HCT116 (cell line): ENCODE measurements at regions not wholly inside any gene's neighbourhood (a gene's known extent, or its start where the extent isn't known, plus 50 kb on each side); places are given as distances from the start of the nearest gene placed in this dataset.

Source experiments
- ATAC-seq: fragments of 200-7000 bp; cut with Tn5 transposase; 2 replicates; pipeline ENCODE4 v1.9.1; 2020; ENCODE audit warnings: mild to moderate bottlenecking, moderate library complexity
- BruUV-seq: library from RNA; stranded (reverse); fragments of 400-500 nt; replicated peaks from 2 replicates; lab custom pipeline; 2021; lab: Mats Ljungman, UMichigan
- CTCF ChIA-PET: fragments of 300-600 bp; sonication (Branson Sonifier 250); formaldehyde crosslinking; loops from one replicate; lab custom pipeline; 2021; ENCODE audit warnings: antibody characterized with exemption; lab: Charles Lee
- POLR2A ChIA-PET: fragments of 300-600, 350-600 bp; sonication (Branson Sonifier 250); formaldehyde crosslinking; loops from one replicate; lab custom pipeline; 2021; ENCODE audit warnings: antibody characterized with exemption; lab: Charles Lee
- RAD21 ChIA-PET, 2 experiments: fragments of 300-600 bp; sonication (Branson Sonifier 250); formaldehyde crosslinking; loops; one replicate each; lab custom pipeline; 2023; ENCODE audit warnings: low total read pairs in 2 of 2; ENCODE audit not compliant: uncharacterized antibody in 2 of 2, unreplicated experiment in 2 of 2, low non-redundant PET in 1 of 2; lab: Charles Lee
- DNase-seq: peaks from one replicate; pipeline ENCODE4 v3.0.0-alpha.2; 2010; ENCODE audit warnings: low read depth, low spot score
- H2AFZ ChIP-seq: fragments of 200-600 bp; shearing (Covaris generic), sonication (generic); 2 replicates; pipeline ENCODE4 v1.6.1; 2017; ENCODE audit warnings: low read depth, mixed run types, mixed read lengths, antibody characterized with exemption, low read length; ENCODE audit not compliant: poor library complexity, severe bottlenecking
- H3K27ac ChIP-seq: 2 replicates; pipeline ENCODE4 v1.5.1; 2012; ENCODE audit warnings: low read depth, low read length
- H3K27me3 ChIP-seq: fragments of 200-600 bp; sonication (generic); 2 replicates; pipeline ENCODE4 v1.6.1; 2016; ENCODE audit warnings: mixed run types, low read length, mixed read lengths; ENCODE audit not compliant: insufficient read depth
- H3K36me3 ChIP-seq, 2 experiments: fragments of 200-500 bp in 1 of 2; fragments of 200-600 bp in 1 of 2; sonication (Bioruptor generic) in 1 of 2; sonication (generic) in 1 of 2; 2 replicates each; pipeline versions ENCODE4 v1.5.1 to v1.6.1; 2014 to 2016; ENCODE audit warnings: low read length in 2 of 2, inconsistent platforms in 1 of 2, mixed read lengths in 1 of 2, mixed run types in 1 of 2; ENCODE audit not compliant: insufficient read depth in 2 of 2, control insufficient read depth in 1 of 2
- H3K4me1 ChIP-seq, 2 experiments: fragments of 200-600 bp in 1 of 2; sonication (generic) in 1 of 2; 2 replicates each; pipeline versions ENCODE4 v1.5.1 to v1.6.1; 2012 to 2017; ENCODE audit warnings: low read length in 2 of 2, inconsistent platforms in 1 of 2, mild to moderate bottlenecking in 1 of 2, mixed read lengths in 1 of 2, mixed run types in 1 of 2, moderate library complexity in 1 of 2; ENCODE audit not compliant: insufficient read depth in 2 of 2, control insufficient read depth in 1 of 2
- H3K4me2 ChIP-seq: fragments of 200-600 bp; sonication (generic); 2 replicates; pipeline ENCODE4 v1.6.1; 2017; ENCODE audit warnings: mixed run types, low read length, mixed read lengths
- H3K4me3 ChIP-seq, 2 experiments: fragments of 200-600 bp in 1 of 2; sonication (generic) in 1 of 2; replicated peaks in 1 of 2; 2 replicates each; pipeline ENCODE4 v1.5.1; 2011 to 2016; ENCODE audit warnings: low read length in 2 of 2, control low read depth in 1 of 2, low read depth in 1 of 2, mild to moderate bottlenecking in 1 of 2, mixed read lengths in 1 of 2, mixed run types in 1 of 2
- H3K79me2 ChIP-seq: fragments of 200-600 bp; sonication (generic); 2 replicates; pipeline ENCODE4 v1.6.1; 2017; ENCODE audit warnings: mild to moderate bottlenecking, mixed run types, low read length, moderate library complexity, mixed read lengths; ENCODE audit not compliant: insufficient read depth
- H3K9ac ChIP-seq: fragments of 200-600 bp; sonication (generic); 2 replicates; pipeline ENCODE4 v1.6.1; 2016; ENCODE audit warnings: low read length, mixed read lengths
- H3K9me2 ChIP-seq: fragments of 200-600 bp; sonication (generic), shearing (Covaris generic); 2 replicates; pipeline ENCODE4 v1.6.1; 2017; ENCODE audit warnings: mixed run types, mild to moderate bottlenecking, moderate library complexity; ENCODE audit not compliant: insufficient read depth
- H3K9me3 ChIP-seq, 2 experiments: fragments of 200-500 bp in 1 of 2; fragments of 200-600 bp in 1 of 2; sonication (Bioruptor generic) in 1 of 2; sonication (generic) in 1 of 2; 2 replicates each; pipeline ENCODE4 v1.6.1; 2014 to 2017; ENCODE audit warnings: low read length in 2 of 2, mixed read lengths in 2 of 2, inconsistent platforms in 1 of 2, low read depth in 1 of 2, mild to moderate bottlenecking in 1 of 2, mixed run types in 1 of 2, moderate library complexity in 1 of 2; ENCODE audit not compliant: control insufficient read depth in 1 of 2, insufficient read depth in 1 of 2
- H4K20me1 ChIP-seq: fragments of 200-600 bp; sonication (generic), shearing (Covaris generic); 2 replicates; pipeline ENCODE4 v1.6.1; 2017; ENCODE audit warnings: mixed run types, mild to moderate bottlenecking, moderate library complexity; ENCODE audit not compliant: insufficient read depth
- CBX3 ChIP-seq: IDR thresholded peaks from 2 replicates; pipeline ENCODE4 v1.6.1; 2012; ENCODE audit warnings: low read depth
- CEBPB ChIP-seq: IDR thresholded peaks from 2 replicates; pipeline ENCODE4 v1.6.1; 2012; ENCODE audit warnings: low read depth
- CTCF ChIP-seq, 3 experiments: fragments of 200-600 bp in 1 of 3; sonication (generic) in 1 of 3; IDR thresholded peaks in 2 of 3; conservative IDR thresholded peaks in 1 of 3; 2 replicates each; pipeline ENCODE4 v1.5.1; 2012 to 2017; ENCODE audit warnings: low read depth in 2 of 3, low read length in 2 of 3, antibody characterized with exemption in 1 of 3, borderline replicate concordance in 1 of 3, control low read depth in 1 of 3, mild to moderate bottlenecking in 1 of 3, mixed read lengths in 1 of 3, mixed run types in 1 of 3, moderate library complexity in 1 of 3; ENCODE audit not compliant: insufficient read depth in 1 of 3
- EGR1 ChIP-seq: IDR thresholded peaks from 2 replicates; pipeline ENCODE4 v1.6.1; 2012; ENCODE audit warnings: low read depth
- EZH2 ChIP-seq: fragments of 200-600 bp; sonication (generic); IDR thresholded peaks from 2 replicates; pipeline ENCODE4 v1.6.1; 2017; ENCODE audit warnings: antibody characterized with exemption, mixed run types
- EZH2phosphoT487 ChIP-seq: fragments of 200-600 bp; IDR thresholded peaks from 2 replicates; pipeline ENCODE4 v1.6.1; 2018; ENCODE audit warnings: antibody characterized with exemption, borderline replicate concordance
- FOSL1 ChIP-seq: IDR thresholded peaks from 2 replicates; pipeline ENCODE4 v1.6.1; 2012; ENCODE audit warnings: low read depth
- JUND ChIP-seq: IDR thresholded peaks from 2 replicates; pipeline ENCODE4 v1.6.1; 2012
- POLR2A ChIP-seq: IDR thresholded peaks from 2 replicates; pipeline ENCODE4 v1.7.0; 2011; ENCODE audit warnings: borderline replicate concordance; ENCODE audit not compliant: insufficient read depth, insufficient read length; ENCODE audit errors: extremely low read depth
- POLR2AphosphoS5 ChIP-seq: IDR thresholded peaks from 2 replicates; pipeline ENCODE4 v1.6.1; 2011; ENCODE audit warnings: mild to moderate bottlenecking, low read depth, low read length, moderate library complexity
- SRF ChIP-seq: IDR thresholded peaks from 2 replicates; pipeline ENCODE4 v1.6.1; 2012; ENCODE audit warnings: low read depth
- TCF7L2 ChIP-seq: IDR thresholded peaks from 2 replicates; pipeline ENCODE4 v1.7.0; 2011; ENCODE audit warnings: borderline replicate concordance, inconsistent platforms; ENCODE audit not compliant: insufficient read depth, insufficient read length; ENCODE audit errors: extremely low read depth
- YY1 ChIP-seq: IDR thresholded peaks from 2 replicates; pipeline ENCODE4 v1.6.1; 2011; ENCODE audit warnings: low read length, low read depth, moderate library complexity, mild to moderate bottlenecking; ENCODE audit not compliant: insufficient replicate concordance; ENCODE audit errors: extremely low read depth
- ZFX ChIP-seq: fragments of 450-650 bp; IDR thresholded peaks from 2 replicates; pipeline ENCODE4 v1.6.1; 2017
- ZNF274 ChIP-seq: fragments of 200-500 bp; sonication (Bioruptor generic); IDR thresholded peaks from 2 replicates; pipeline ENCODE4 v1.6.1; 2014; ENCODE audit warnings: mild to moderate bottlenecking, low read depth, low read length, inconsistent platforms
- intact Hi-C: fragments of 100-400 bp; cut with micrococcal nuclease; formaldehyde crosslinking; loops from 2 replicates; pipeline ENCODE4 v1.10.0; 2022
- TF ChIP-seq, protein P1 (sequence below): IDR thresholded peaks from 2 replicates; pipeline ENCODE4 v1.6.1; 2012
- TF ChIP-seq, protein P2 (sequence below): IDR thresholded peaks from 2 replicates; pipeline ENCODE4 v1.6.1; 2012; ENCODE audit warnings: low read depth
- TF ChIP-seq, protein P3 (sequence below): IDR thresholded peaks from 2 replicates; pipeline ENCODE4 v1.6.1; 2011; ENCODE audit warnings: mild to moderate bottlenecking, low read length, moderate library complexity; ENCODE audit not compliant: insufficient replicate concordance; ENCODE audit errors: extremely low read depth
- TF ChIP-seq, protein P4 (sequence below): IDR thresholded peaks from 2 replicates; pipeline ENCODE4 v1.6.1; 2012

DNA sequence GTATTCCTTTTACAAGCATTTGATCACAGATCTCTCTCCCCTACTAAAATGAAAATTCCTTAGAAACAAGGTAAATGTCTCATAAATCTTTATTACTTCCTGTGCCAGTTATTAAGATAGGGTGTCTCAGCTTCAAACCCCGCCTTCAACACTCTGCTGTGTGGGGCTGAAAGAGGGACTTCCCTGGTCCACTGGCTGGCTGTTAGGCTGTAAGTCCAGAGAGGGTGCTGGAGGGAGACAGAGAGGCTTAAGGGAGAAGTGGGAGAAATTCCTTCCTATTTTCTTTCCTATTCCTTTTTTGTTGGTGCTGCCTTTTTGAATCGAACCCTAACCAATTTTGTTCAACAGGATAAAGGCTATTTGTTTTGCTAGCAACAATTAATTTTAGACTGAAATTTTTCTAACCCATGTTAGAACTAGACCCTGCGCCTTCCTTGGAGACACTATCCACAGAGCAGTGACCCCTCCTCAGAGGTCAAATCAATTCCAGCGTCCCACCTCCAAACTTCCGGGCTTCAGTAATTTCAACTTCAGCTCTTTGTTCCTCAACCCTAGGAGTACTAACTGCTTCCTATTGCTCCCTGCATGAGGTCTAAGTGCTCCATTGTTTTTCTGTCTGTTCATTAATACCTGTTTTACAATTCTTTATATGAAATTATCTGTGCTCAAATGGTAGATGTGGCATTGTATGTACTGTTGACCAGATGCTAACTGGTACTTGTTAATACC lies 207.5 kb upstream of the OPRM1 start:
- TF ChIP-seq, protein P1, sequence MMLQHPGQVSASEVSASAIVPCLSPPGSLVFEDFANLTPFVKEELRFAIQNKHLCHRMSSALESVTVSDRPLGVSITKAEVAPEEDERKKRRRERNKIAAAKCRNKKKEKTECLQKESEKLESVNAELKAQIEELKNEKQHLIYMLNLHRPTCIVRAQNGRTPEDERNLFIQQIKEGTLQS: no peak
- TF ChIP-seq YY1 (no peak), SRF (no peak), JUND (no peak), EGR1 (no peak), POLR2A (no peak), CEBPB (no peak), CBX3 (no peak), FOSL1 (no peak), EZH2phosphoT487 (no peak), POLR2AphosphoS5 (no peak), EZH2 (no peak), TCF7L2 (no peak), CTCF (IDR thresholded peaks at IDR 0.05 in 2 of 3, conservative IDR thresholded peaks at IDR 0.05 in 1 of 3; ENCODE audit: borderline replicate concordance in 1 of 3, insufficient read depth in 1 of 3, low read depth in 2 of 3, low read length in 2 of 3) (no peak), ZNF274 (no peak), ZFX (no peak)
- TF ChIP-seq, protein P2, sequence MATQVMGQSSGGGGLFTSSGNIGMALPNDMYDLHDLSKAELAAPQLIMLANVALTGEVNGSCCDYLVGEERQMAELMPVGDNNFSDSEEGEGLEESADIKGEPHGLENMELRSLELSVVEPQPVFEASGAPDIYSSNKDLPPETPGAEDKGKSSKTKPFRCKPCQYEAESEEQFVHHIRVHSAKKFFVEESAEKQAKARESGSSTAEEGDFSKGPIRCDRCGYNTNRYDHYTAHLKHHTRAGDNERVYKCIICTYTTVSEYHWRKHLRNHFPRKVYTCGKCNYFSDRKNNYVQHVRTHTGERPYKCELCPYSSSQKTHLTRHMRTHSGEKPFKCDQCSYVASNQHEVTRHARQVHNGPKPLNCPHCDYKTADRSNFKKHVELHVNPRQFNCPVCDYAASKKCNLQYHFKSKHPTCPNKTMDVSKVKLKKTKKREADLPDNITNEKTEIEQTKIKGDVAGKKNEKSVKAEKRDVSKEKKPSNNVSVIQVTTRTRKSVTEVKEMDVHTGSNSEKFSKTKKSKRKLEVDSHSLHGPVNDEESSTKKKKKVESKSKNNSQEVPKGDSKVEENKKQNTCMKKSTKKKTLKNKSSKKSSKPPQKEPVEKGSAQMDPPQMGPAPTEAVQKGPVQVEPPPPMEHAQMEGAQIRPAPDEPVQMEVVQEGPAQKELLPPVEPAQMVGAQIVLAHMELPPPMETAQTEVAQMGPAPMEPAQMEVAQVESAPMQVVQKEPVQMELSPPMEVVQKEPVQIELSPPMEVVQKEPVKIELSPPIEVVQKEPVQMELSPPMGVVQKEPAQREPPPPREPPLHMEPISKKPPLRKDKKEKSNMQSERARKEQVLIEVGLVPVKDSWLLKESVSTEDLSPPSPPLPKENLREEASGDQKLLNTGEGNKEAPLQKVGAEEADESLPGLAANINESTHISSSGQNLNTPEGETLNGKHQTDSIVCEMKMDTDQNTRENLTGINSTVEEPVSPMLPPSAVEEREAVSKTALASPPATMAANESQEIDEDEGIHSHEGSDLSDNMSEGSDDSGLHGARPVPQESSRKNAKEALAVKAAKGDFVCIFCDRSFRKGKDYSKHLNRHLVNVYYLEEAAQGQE: no peak
- TF ChIP-seq, protein P3, sequence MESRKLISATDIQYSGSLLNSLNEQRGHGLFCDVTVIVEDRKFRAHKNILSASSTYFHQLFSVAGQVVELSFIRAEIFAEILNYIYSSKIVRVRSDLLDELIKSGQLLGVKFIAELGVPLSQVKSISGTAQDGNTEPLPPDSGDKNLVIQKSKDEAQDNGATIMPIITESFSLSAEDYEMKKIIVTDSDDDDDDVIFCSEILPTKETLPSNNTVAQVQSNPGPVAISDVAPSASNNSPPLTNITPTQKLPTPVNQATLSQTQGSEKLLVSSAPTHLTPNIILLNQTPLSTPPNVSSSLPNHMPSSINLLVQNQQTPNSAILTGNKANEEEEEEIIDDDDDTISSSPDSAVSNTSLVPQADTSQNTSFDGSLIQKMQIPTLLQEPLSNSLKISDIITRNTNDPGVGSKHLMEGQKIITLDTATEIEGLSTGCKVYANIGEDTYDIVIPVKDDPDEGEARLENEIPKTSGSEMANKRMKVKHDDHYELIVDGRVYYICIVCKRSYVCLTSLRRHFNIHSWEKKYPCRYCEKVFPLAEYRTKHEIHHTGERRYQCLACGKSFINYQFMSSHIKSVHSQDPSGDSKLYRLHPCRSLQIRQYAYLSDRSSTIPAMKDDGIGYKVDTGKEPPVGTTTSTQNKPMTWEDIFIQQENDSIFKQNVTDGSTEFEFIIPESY: no peak
- TF ChIP-seq, protein P4, sequence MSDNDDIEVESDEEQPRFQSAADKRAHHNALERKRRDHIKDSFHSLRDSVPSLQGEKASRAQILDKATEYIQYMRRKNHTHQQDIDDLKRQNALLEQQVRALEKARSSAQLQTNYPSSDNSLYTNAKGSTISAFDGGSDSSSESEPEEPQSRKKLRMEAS: no peak
- no TSS peak for BruUV-seq
- Histone ChIP-seq H3K36me3 (no peaks in the 10 kb centered on the region), H2AFZ (no peak overlapping the region), H3K4me2 (no peak overlapping the region), H3K27me3 (0 out of 2 replicates have a peak, but pooled peaks cover 7% of the 10 kb centered on the region), H3K9me3 (no peaks in the 10 kb centered on the region), H3K4me3 (no peak overlapping the region), H3K4me1 (no peaks in the 10 kb centered on the region), H3K27ac (no peak overlapping the region), H3K79me2 (no peaks in the 10 kb centered on the region), H4K20me1 (no peaks in the 10 kb centered on the region), H3K9me2 (no peaks in the 10 kb centered on the region), H3K9ac (no peak overlapping the region)
- no peak for ATAC-seq
- ChIA-PET POLR2A (no interaction called here), RAD21 (no interaction called here), CTCF (interaction anchor here (1.5 kb wide), 1 partner anchor 18 kb away, joined by 3 read pairs; no protein-coding TSS in a partner anchor)
- DNase-seq: no peak
- intact Hi-C loops: no loop called here
